ENCODE measurements at regions not wholly inside any gene's neighbourhood (a gene's known extent, or its start where the extent isn't known, plus 50 kb on each side); places are given as distances from the start of the nearest gene placed in this dataset.

GRCh38 chr2:76610451-76610850 is 899.7 kb upstream of the GCFC2 start:
- Histone ChIP-seq H3K23ac (ENCODE audit: low read depth, low read length, poor library complexity) (no peak overlapping the region), H3K14ac (ENCODE audit: low read length) (no peak overlapping the region), H3K18ac (ENCODE audit: low read length) (no peak overlapping the region), H3K4me1 (ENCODE audit: control insufficient read depth in 2 of 2, insufficient read depth in 1 of 2, low read depth in 1 of 2, low read length in 2 of 2) (no peaks in the 10 kb centered on the region), H3K36me3 (replicated peaks in 1 of 2; ENCODE audit: control insufficient read depth in 2 of 2, insufficient read depth in 2 of 2, low read length in 2 of 2) (no peaks in the 10 kb centered on the region), H3K4me2 (ENCODE audit: insufficient read depth, low read length, poor library complexity, severe bottlenecking) (no peak overlapping the region), H4K91ac (ENCODE audit: low read depth, low read length, poor library complexity) (no peak overlapping the region), H2BK5ac (ENCODE audit: low read length) (no peak overlapping the region), H2BK120ac (ENCODE audit: low read depth, low read length) (no peak overlapping the region), H2AFZ (ENCODE audit: low read length) (no peak overlapping the region), H3K4ac (ENCODE audit: low read length) (no peak overlapping the region), H2BK15ac (ENCODE audit: low read length) (no peak overlapping the region), H3K9me3 (replicated peaks in 1 of 2; ENCODE audit: control insufficient read depth in 2 of 2, insufficient read depth in 1 of 2, low read depth in 1 of 2, low read length in 2 of 2) (no peaks in the 10 kb centered on the region), H4K8ac (ENCODE audit: low read depth, low read length) (no peak overlapping the region), H2BK12ac (ENCODE audit: low read length) (no peak overlapping the region), H3K27me3 (ENCODE audit: control insufficient read depth in 3 of 3, insufficient read depth in 3 of 3, low read depth in 1 of 3, low read length in 3 of 3) (no peaks in the 10 kb centered on the region), H3K79me1 (ENCODE audit: low read depth, low read length) (no peaks in the 10 kb centered on the region), H3K4me3 (ENCODE audit: low read length in 2 of 2) (no peak overlapping the region), H2AK5ac (ENCODE audit: low read depth, low read length) (no peak overlapping the region), H3K9ac (ENCODE audit: low read depth, low read length, poor library complexity) (no peak overlapping the region), H3K27ac (replicated peaks; ENCODE audit: low read length) (no peak overlapping the region)
- DNase-seq (ENCODE audit: low spot score), result no peak
- WGBS, 2 donors (ENCODE audit: extremely low coverage in 2 of 2, insufficient read length in 2 of 2, insufficient replicate concordance in 1 of 2), result no CpG with 5 or more reads among the region's 3 CpGs

- no peak overlapping the region for H3K18ac ChIP-seq (ENCODE audit: low read length)
- no peak overlapping the region for H3K27ac ChIP-seq (replicated peaks; ENCODE audit: low read length)
- H3K4me2 ChIP-seq (ENCODE audit: insufficient read depth, low read length, poor library complexity, severe bottlenecking), result no peak overlapping the region
- H3K27me3 ChIP-seq (ENCODE audit: control insufficient read depth in 3 of 3, insufficient read depth in 3 of 3, low read depth in 1 of 3, low read length in 3 of 3), result no peaks in the 10 kb centered on the region
- H2BK12ac ChIP-seq (ENCODE audit: low read length), result no peak overlapping the region
- no peak overlapping the region for H2AFZ ChIP-seq (ENCODE audit: low read length)
- no peak overlapping the region for H4K91ac ChIP-seq (ENCODE audit: low read depth, low read length, poor library complexity)
- no peak overlapping the region for H2BK15ac ChIP-seq (ENCODE audit: low read length)
- H3K36me3 ChIP-seq (replicated peaks in 1 of 2; ENCODE audit: control insufficient read depth in 2 of 2, insufficient read depth in 2 of 2, low read length in 2 of 2), result no peaks in the 10 kb centered on the region
- no peak overlapping the region for H4K8ac ChIP-seq (ENCODE audit: low read depth, low read length)
- no peaks in the 10 kb centered on the region for H3K9me3 ChIP-seq (replicated peaks in 1 of 2; ENCODE audit: control insufficient read depth in 2 of 2, insufficient read depth in 1 of 2, low read depth in 1 of 2, low read length in 2 of 2)
- no peak overlapping the region for H3K9ac ChIP-seq (ENCODE audit: low read depth, low read length, poor library complexity)
- H3K4ac ChIP-seq (ENCODE audit: low read length), result no peak overlapping the region
- no CpG with 5 or more reads among the region's 4 CpGs for WGBS, 2 donors (ENCODE audit: extremely low coverage in 2 of 2, insufficient read length in 2 of 2, insufficient replicate concordance in 1 of 2)
- H3K23ac ChIP-seq (ENCODE audit: low read depth, low read length, poor library complexity), result no peak overlapping the region
- H3K79me1 ChIP-seq (ENCODE audit: low read depth, low read length), result no peaks in the 10 kb centered on the region
- peak; percentile 77 for DNase-seq (ENCODE audit: low spot score)
- H3K4me3 ChIP-seq (ENCODE audit: low read length in 2 of 2), result no peak overlapping the region
- no peak overlapping the region for H2BK120ac ChIP-seq (ENCODE audit: low read depth, low read length)
- H3K4me1 ChIP-seq (ENCODE audit: control insufficient read depth in 2 of 2, insufficient read depth in 1 of 2, low read depth in 1 of 2, low read length in 2 of 2), result no peaks in the 10 kb centered on the region
- H3K14ac ChIP-seq (ENCODE audit: low read length), result no peak overlapping the region
- H2BK5ac ChIP-seq (ENCODE audit: low read length), result no peak overlapping the region
- H2AK5ac ChIP-seq (ENCODE audit: low read depth, low read length), result no peak overlapping the region
These were observed 889.1 kb upstream of the GCFC2 start for GRCh38 chr2:76599732-76600368.

GRCh38 chr2:76584474-76584873 is 873.8 kb upstream of the GCFC2 start:
- WGBS, 2 donors (ENCODE audit: extremely low coverage in 2 of 2, insufficient read length in 2 of 2, insufficient replicate concordance in 1 of 2), result no CpG with 5 or more reads among the region's 3 CpGs
- H3K4me1 ChIP-seq (ENCODE audit: control insufficient read depth in 2 of 2, insufficient read depth in 1 of 2, low read depth in 1 of 2, low read length in 2 of 2), result no peaks in the 10 kb centered on the region
- no peak overlapping the region for H3K4me3 ChIP-seq (ENCODE audit: low read length in 2 of 2)
- H2BK5ac ChIP-seq (ENCODE audit: low read length), result no peak overlapping the region
- no peak overlapping the region for H3K14ac ChIP-seq (ENCODE audit: low read length)
- no peak overlapping the region for H3K27ac ChIP-seq (replicated peaks; ENCODE audit: low read length)
- no peaks in the 10 kb centered on the region for H3K9me3 ChIP-seq (replicated peaks in 1 of 2; ENCODE audit: control insufficient read depth in 2 of 2, insufficient read depth in 1 of 2, low read depth in 1 of 2, low read length in 2 of 2)
- no peak overlapping the region for H3K9ac ChIP-seq (ENCODE audit: low read depth, low read length, poor library complexity)
- H2BK120ac ChIP-seq (ENCODE audit: low read depth, low read length), result no peak overlapping the region
- no peak overlapping the region for H3K4me2 ChIP-seq (ENCODE audit: insufficient read depth, low read length, poor library complexity, severe bottlenecking)
- no peak overlapping the region for H2BK15ac ChIP-seq (ENCODE audit: low read length)
- H4K8ac ChIP-seq (ENCODE audit: low read depth, low read length), result no peak overlapping the region
- no peaks in the 10 kb centered on the region for H3K79me1 ChIP-seq (ENCODE audit: low read depth, low read length)
- no peak overlapping the region for H3K18ac ChIP-seq (ENCODE audit: low read length)
- H3K27me3 ChIP-seq (ENCODE audit: control insufficient read depth in 3 of 3, insufficient read depth in 3 of 3, low read depth in 1 of 3, low read length in 3 of 3), result no peaks in the 10 kb centered on the region
- no peak for DNase-seq (ENCODE audit: low spot score)
- H2AK5ac ChIP-seq (ENCODE audit: low read depth, low read length), result no peak overlapping the region
- H3K36me3 ChIP-seq (replicated peaks in 1 of 2; ENCODE audit: control insufficient read depth in 2 of 2, insufficient read depth in 2 of 2, low read length in 2 of 2), result no peaks in the 10 kb centered on the region
- H2AFZ ChIP-seq (ENCODE audit: low read length), result no peak overlapping the region
- H2BK12ac ChIP-seq (ENCODE audit: low read length), result no peak overlapping the region
- H3K23ac ChIP-seq (ENCODE audit: low read depth, low read length, poor library complexity), result no peak overlapping the region
- H3K4ac ChIP-seq (ENCODE audit: low read length), result no peak overlapping the region
- H4K91ac ChIP-seq (ENCODE audit: low read depth, low read length, poor library complexity), result no peak overlapping the region

DNA sequence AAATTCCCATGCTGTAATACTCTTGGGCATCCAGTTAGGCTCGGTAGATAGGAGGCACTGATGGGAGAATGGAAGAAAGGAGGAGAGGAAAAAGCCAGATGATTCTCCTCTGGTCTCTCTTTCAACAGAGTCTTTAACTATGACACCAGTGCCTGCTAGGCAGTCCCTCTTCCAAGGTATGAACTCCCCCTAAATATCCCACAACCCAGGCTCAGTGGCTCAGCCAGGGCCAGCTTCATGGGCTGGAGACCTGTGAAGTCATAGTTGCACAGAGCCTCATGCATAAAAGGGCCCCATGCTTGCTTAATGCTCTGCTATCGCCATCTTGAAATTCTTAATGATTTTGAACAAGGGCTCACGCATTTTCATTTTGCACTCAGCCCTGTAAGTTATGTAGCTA is 869.2 kb upstream of the GCFC2 start:
- DNase-seq (ENCODE audit: low spot score), result no peak
- no peak overlapping the region for H2AK5ac ChIP-seq (ENCODE audit: low read depth, low read length)
- H3K14ac ChIP-seq (ENCODE audit: low read length), result no peak overlapping the region
- no peak overlapping the region for H2BK15ac ChIP-seq (ENCODE audit: low read length)
- H2BK12ac ChIP-seq (ENCODE audit: low read length), result no peak overlapping the region
- H2AFZ ChIP-seq (ENCODE audit: low read length), result peak overlapping the region; percentile 35
- H2BK120ac ChIP-seq (ENCODE audit: low read depth, low read length), result no peak overlapping the region
- no peak overlapping the region for H3K27ac ChIP-seq (replicated peaks; ENCODE audit: low read length)
- H3K4me2 ChIP-seq (ENCODE audit: insufficient read depth, low read length, poor library complexity, severe bottlenecking), result no peak overlapping the region
- no peak overlapping the region for H2BK5ac ChIP-seq (ENCODE audit: low read length)
- no peak overlapping the region for H4K91ac ChIP-seq (ENCODE audit: low read depth, low read length, poor library complexity)
- no peak overlapping the region for H4K8ac ChIP-seq (ENCODE audit: low read depth, low read length)
- no peaks in the 10 kb centered on the region for H3K9me3 ChIP-seq (replicated peaks in 1 of 2; ENCODE audit: control insufficient read depth in 2 of 2, insufficient read depth in 1 of 2, low read depth in 1 of 2, low read length in 2 of 2)
- no CpG with 5 or more reads among the region's 3 CpGs for WGBS, 2 donors (ENCODE audit: extremely low coverage in 2 of 2, insufficient read length in 2 of 2, insufficient replicate concordance in 1 of 2)
- H3K36me3 ChIP-seq (replicated peaks in 1 of 2; ENCODE audit: control insufficient read depth in 2 of 2, insufficient read depth in 2 of 2, low read length in 2 of 2), result no peaks in the 10 kb centered on the region
- H3K4ac ChIP-seq (ENCODE audit: low read length), result no peak overlapping the region
- no peaks in the 10 kb centered on the region for H3K79me1 ChIP-seq (ENCODE audit: low read depth, low read length)
- H3K9ac ChIP-seq (ENCODE audit: low read depth, low read length, poor library complexity), result no peak overlapping the region
- no peaks in the 10 kb centered on the region for H3K4me1 ChIP-seq (ENCODE audit: control insufficient read depth in 2 of 2, insufficient read depth in 1 of 2, low read depth in 1 of 2, low read length in 2 of 2)
- H3K27me3 ChIP-seq (ENCODE audit: control insufficient read depth in 3 of 3, insufficient read depth in 3 of 3, low read depth in 1 of 3, low read length in 3 of 3), result no peaks in the 10 kb centered on the region
- H3K4me3 ChIP-seq (ENCODE audit: low read length in 2 of 2), result no peak overlapping the region
- H3K18ac ChIP-seq (ENCODE audit: low read length), result no peak overlapping the region
- no peak overlapping the region for H3K23ac ChIP-seq (ENCODE audit: low read depth, low read length, poor library complexity)

All from neuronal stem cell (in vitro differentiated cells).